H9 (cell line): ENCODE measurements at regions not wholly inside any gene's neighbourhood (a gene's known extent, or its start where the extent isn't known, plus 50 kb on each side); places are given as distances from the start of the nearest gene placed in this dataset.

Source experiments
- DNase-seq: peaks from one replicate; pipeline ENCODE4 v3.0.0-alpha.2; 2017
- H2AFZ ChIP-seq: one replicate; pipeline ENCODE4 v1.6.1; 2013; ENCODE audit warnings: mild to moderate bottlenecking, low read length, control low read depth, moderate library complexity
- H2AK5ac ChIP-seq: 2 replicates; pipeline ENCODE4 v1.6.1; 2013; ENCODE audit warnings: low read length, control low read depth, mixed read lengths; ENCODE audit not compliant: insufficient read length
- H2BK120ac ChIP-seq: one replicate; pipeline ENCODE4 v1.6.1; 2013; ENCODE audit warnings: low read depth, mild to moderate bottlenecking, low read length, control low read depth, inconsistent platforms; ENCODE audit not compliant: poor library complexity, severe bottlenecking
- H2BK12ac ChIP-seq: 2 replicates; pipeline ENCODE4 v1.6.1; 2013; ENCODE audit warnings: low read length, control low read depth, mixed read lengths, low read depth; ENCODE audit not compliant: insufficient read length
- H2BK15ac ChIP-seq: 2 replicates; pipeline ENCODE4 v1.6.1; 2013; ENCODE audit warnings: low read depth, low read length, control low read depth
- H2BK20ac ChIP-seq: one replicate; pipeline ENCODE4 v1.6.1; 2013; ENCODE audit warnings: low read depth, mild to moderate bottlenecking, low read length, control low read depth, inconsistent platforms; ENCODE audit not compliant: poor library complexity, severe bottlenecking
- H2BK5ac ChIP-seq: 2 replicates; pipeline ENCODE4 v1.6.1; 2013; ENCODE audit warnings: low read length, control low read depth, mixed read lengths; ENCODE audit not compliant: insufficient read length
- H3K14ac ChIP-seq: 2 replicates; pipeline ENCODE4 v1.6.1; 2013; ENCODE audit warnings: low read length, control low read depth; ENCODE audit not compliant: insufficient read depth
- H3K18ac ChIP-seq: 2 replicates; pipeline ENCODE4 v1.6.1; 2013; ENCODE audit warnings: low read depth, mild to moderate bottlenecking, mixed read lengths, low read length, control low read depth; ENCODE audit not compliant: insufficient read length
- H3K23ac ChIP-seq: 2 replicates; pipeline ENCODE4 v1.6.1; 2013; ENCODE audit warnings: low read length, control low read depth, mixed read lengths, low read depth; ENCODE audit not compliant: insufficient read length
- H3K23me2 ChIP-seq: 2 replicates; pipeline ENCODE4 v1.6.1; 2013; ENCODE audit warnings: low read depth, mild to moderate bottlenecking, mixed read lengths, low read length, control low read depth; ENCODE audit not compliant: insufficient read length, poor library complexity, severe bottlenecking
- H3K27ac ChIP-seq: 2 replicates; pipeline ENCODE4 v1.5.1; 2013; ENCODE audit warnings: low read length, control low read depth, mixed read lengths, low read depth; ENCODE audit not compliant: insufficient read length
- H3K27me3 ChIP-seq: 2 replicates; pipeline ENCODE4 v1.6.1; 2013; ENCODE audit warnings: low read length, control low read depth, inconsistent platforms; ENCODE audit not compliant: insufficient read depth
- H3K4ac ChIP-seq: 2 replicates; pipeline ENCODE4 v1.6.1; 2013; ENCODE audit warnings: low read depth, mild to moderate bottlenecking, control low read depth, inconsistent platforms, low read length, moderate library complexity
- H3K4me1 ChIP-seq: 2 replicates; pipeline ENCODE4 v1.6.1; 2013; ENCODE audit warnings: low read length, control low read depth, inconsistent platforms; ENCODE audit not compliant: insufficient read depth
- H3K4me2 ChIP-seq: 2 replicates; pipeline ENCODE4 v1.6.1; 2013; ENCODE audit warnings: low read length, control low read depth, mixed read lengths; ENCODE audit not compliant: insufficient read length, insufficient read depth
- H3K56ac ChIP-seq: 2 replicates; pipeline ENCODE4 v1.6.1; 2013; ENCODE audit warnings: low read depth, mild to moderate bottlenecking, mixed read lengths, low read length, control low read depth; ENCODE audit not compliant: insufficient read length
- H3K79me1 ChIP-seq: 2 replicates; pipeline ENCODE4 v1.6.1; 2013; ENCODE audit warnings: low read depth, mild to moderate bottlenecking, moderate library complexity, low read length, control low read depth, inconsistent platforms; ENCODE audit not compliant: insufficient read depth, poor library complexity, severe bottlenecking
- H3K79me2 ChIP-seq: 2 replicates; pipeline ENCODE4 v1.6.1; 2013; ENCODE audit warnings: low read length, control low read depth, inconsistent platforms; ENCODE audit not compliant: insufficient read depth
- H3K9ac ChIP-seq: 2 replicates; pipeline ENCODE4 v1.6.1; 2013; ENCODE audit warnings: low read length, control low read depth, mixed read lengths; ENCODE audit not compliant: insufficient read length; ENCODE audit errors: extremely low read depth
- H3K9me3 ChIP-seq: one replicate; pipeline ENCODE4 v1.6.1; 2013; ENCODE audit warnings: low read depth, low read length, inconsistent platforms; ENCODE audit not compliant: control insufficient read depth
- H3T11ph ChIP-seq: one replicate; pipeline ENCODE4 v1.6.1; 2013; ENCODE audit warnings: mild to moderate bottlenecking, low read length, control low read depth, inconsistent platforms
- H4K20me1 ChIP-seq: one replicate; pipeline ENCODE4 v1.6.1; 2013; ENCODE audit not compliant: control insufficient read depth, insufficient read length, insufficient read depth
- H4K5ac ChIP-seq: 2 replicates; pipeline ENCODE4 v1.6.1; 2013; ENCODE audit warnings: low read depth, mild to moderate bottlenecking, mixed read lengths, low read length, control low read depth; ENCODE audit not compliant: insufficient read length
- H4K8ac ChIP-seq: replicated peaks from 2 replicates; pipeline ENCODE4 v1.6.1; 2013; ENCODE audit warnings: low read length, control low read depth, mixed read lengths, low read depth; ENCODE audit not compliant: insufficient read length
- H4K91ac ChIP-seq: 2 replicates; pipeline ENCODE4 v1.6.1; 2013; ENCODE audit warnings: low read depth, mild to moderate bottlenecking, moderate library complexity, mixed read lengths, low read length, control low read depth; ENCODE audit not compliant: insufficient read length
- H3K27ac Mint-ChIP-seq, 3 experiments: 2 replicates in 2 of 3; 3 replicates in 1 of 3; pipeline ENCODE4 v1.8.0; 2020 to 2021; ENCODE audit warnings: mixed read lengths in 3 of 3, mild to moderate bottlenecking in 1 of 3, moderate library complexity in 1 of 3
- H3K27me3 Mint-ChIP-seq: 2 replicates; pipeline ENCODE4 v1.8.0; 2021; ENCODE audit warnings: low read depth, mild to moderate bottlenecking, moderate library complexity, mixed read lengths
- H3K36me3 Mint-ChIP-seq, 3 experiments: 2 replicates in 2 of 3; 3 replicates in 1 of 3; pipeline ENCODE4 v1.8.0; 2020 to 2021; ENCODE audit warnings: low read depth in 3 of 3, mixed read lengths in 3 of 3; ENCODE audit not compliant: insufficient read depth in 1 of 3
- H3K4me1 Mint-ChIP-seq, 2 experiments: 2 replicates each; pipeline ENCODE4 v1.8.0; 2020; ENCODE audit warnings: mixed read lengths in 2 of 2
- H3K4me3 Mint-ChIP-seq, 2 experiments: 2 replicates in 1 of 2; 3 replicates in 1 of 2; pipeline ENCODE4 v1.8.0; 2020 to 2021; ENCODE audit warnings: mild to moderate bottlenecking in 2 of 2, mixed read lengths in 2 of 2, moderate library complexity in 1 of 2
- H3K9me3 Mint-ChIP-seq, 2 experiments: 2 replicates in 1 of 2; 3 replicates in 1 of 2; pipeline ENCODE4 v1.8.0; 2020; ENCODE audit warnings: mild to moderate bottlenecking in 2 of 2, mixed read lengths in 2 of 2, moderate library complexity in 1 of 2
- WGBS: extraction: QIAGEN DNeasy Blood & Tissue Kit; methylation state at CpG from one replicate; pipeline ENCODE4 v1.1.7; 2013; ENCODE audit warnings: missing lambda C conversion rate, low lambda C conversion rate, mixed read lengths; ENCODE audit not compliant: insufficient read length; ENCODE audit errors: extremely low coverage; 5-methylcytosine and 5-hydroxymethylcytosine counted together
- TF ChIP-seq, protein P1 (sequence below): fragments of 200-600 bp; sonication (generic); conservative IDR thresholded peaks from 3 replicates; pipeline ENCODE4 v1.8.0; 2021; ENCODE audit warnings: antibody characterized with exemption, mild to moderate bottlenecking

DNA sequence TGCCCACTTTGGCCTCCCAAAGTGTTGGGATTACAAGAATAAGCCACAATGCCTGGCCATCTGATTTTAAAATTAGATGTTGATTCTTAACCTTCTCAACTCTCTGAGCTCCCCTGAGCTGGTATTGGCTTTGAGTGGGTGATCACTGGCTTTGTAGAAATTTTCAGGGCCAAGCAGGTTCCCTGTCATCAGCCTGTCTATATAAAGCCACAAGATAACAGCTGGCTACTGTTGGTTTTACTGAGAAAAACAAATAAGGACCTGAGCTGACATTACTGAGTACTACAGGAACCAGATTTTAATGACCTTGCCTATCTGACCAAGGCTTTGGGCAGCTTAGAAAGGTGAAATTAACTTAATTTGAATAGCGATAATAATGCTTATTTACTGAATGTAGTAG lies 153.6 kb downstream of the MSX2 start:
- Histone ChIP-seq H3K79me2 (no peaks in the 10 kb centered on the region), H3K9ac (no peak overlapping the region)

More for the DNA sequence above, 153.6 kb downstream of the MSX2 start:
- no peak overlapping the region for H4K8ac ChIP-seq
- no peak for DNase-seq
- H2AFZ ChIP-seq: no peak overlapping the region
- H4K20me1 ChIP-seq: no peaks in the 10 kb centered on the region
- H4K91ac ChIP-seq: no peak overlapping the region
- H3K4ac ChIP-seq: no peak overlapping the region
- H2BK20ac ChIP-seq: no peak overlapping the region
- no peak overlapping the region for H3K56ac ChIP-seq
- H2AK5ac ChIP-seq: no peak overlapping the region
- H3K36me3 Mint-ChIP-seq: peaks cover 0 to 3% (median 2%) of the 10 kb centered on the region in 3 experiments; a peak in 2 of 7 replicates
- H3K4me1 Mint-ChIP-seq: peaks cover 9 to 12% of the 10 kb centered on the region in 2 experiments
- no peak overlapping the region for H3K4me3 Mint-ChIP-seq
- no peak overlapping the region for H3K27ac ChIP-seq
- peaks cover 3% of the 10 kb centered on the region; the same call in 1 of the 2 replicates for H3K27me3 Mint-ChIP-seq
- no peak overlapping the region for H2BK5ac ChIP-seq
- no peak overlapping the region for H2BK120ac ChIP-seq
- no peak overlapping the region for H3K14ac ChIP-seq
- H2BK12ac ChIP-seq: no peak overlapping the region
- no peak overlapping the region for H2BK15ac ChIP-seq
- H3K9me3 ChIP-seq: no peaks in the 10 kb centered on the region
- WGBS: no CpG with 5 or more reads among the region's 1 CpG
- H3K27me3 ChIP-seq: no peaks in the 10 kb centered on the region
- peaks cover 10 to 13% of the 10 kb centered on the region in 2 experiments; a peak in 4 of 5 replicates for H3K9me3 Mint-ChIP-seq
- H3K79me1 ChIP-seq: no peaks in the 10 kb centered on the region
- H3K23ac ChIP-seq: no peak overlapping the region
- H3K27ac Mint-ChIP-seq: no peak overlapping the region
- no peak overlapping the region for H4K5ac ChIP-seq
- H3K18ac ChIP-seq: no peak overlapping the region
- no peaks in the 10 kb centered on the region for H3K23me2 ChIP-seq
- no peak overlapping the region for H3T11ph ChIP-seq
- peaks cover 2% of the 10 kb centered on the region for H3K4me1 ChIP-seq
- TF ChIP-seq, protein P1, sequence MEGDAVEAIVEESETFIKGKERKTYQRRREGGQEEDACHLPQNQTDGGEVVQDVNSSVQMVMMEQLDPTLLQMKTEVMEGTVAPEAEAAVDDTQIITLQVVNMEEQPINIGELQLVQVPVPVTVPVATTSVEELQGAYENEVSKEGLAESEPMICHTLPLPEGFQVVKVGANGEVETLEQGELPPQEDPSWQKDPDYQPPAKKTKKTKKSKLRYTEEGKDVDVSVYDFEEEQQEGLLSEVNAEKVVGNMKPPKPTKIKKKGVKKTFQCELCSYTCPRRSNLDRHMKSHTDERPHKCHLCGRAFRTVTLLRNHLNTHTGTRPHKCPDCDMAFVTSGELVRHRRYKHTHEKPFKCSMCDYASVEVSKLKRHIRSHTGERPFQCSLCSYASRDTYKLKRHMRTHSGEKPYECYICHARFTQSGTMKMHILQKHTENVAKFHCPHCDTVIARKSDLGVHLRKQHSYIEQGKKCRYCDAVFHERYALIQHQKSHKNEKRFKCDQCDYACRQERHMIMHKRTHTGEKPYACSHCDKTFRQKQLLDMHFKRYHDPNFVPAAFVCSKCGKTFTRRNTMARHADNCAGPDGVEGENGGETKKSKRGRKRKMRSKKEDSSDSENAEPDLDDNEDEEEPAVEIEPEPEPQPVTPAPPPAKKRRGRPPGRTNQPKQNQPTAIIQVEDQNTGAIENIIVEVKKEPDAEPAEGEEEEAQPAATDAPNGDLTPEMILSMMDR: no peak
- H3K4me2 ChIP-seq: no peak overlapping the region
